H1 (cell line): ENCODE measurements at regions not wholly inside any gene's neighbourhood (a gene's known extent, or its start where the extent isn't known, plus 50 kb on each side); places are given as distances from the start of the nearest gene placed in this dataset.

ENCODE experiments used
- BRCA1 ChIP-seq: IDR thresholded peaks from 2 replicates; pipeline ENCODE4 v1.6.1; 2012; ENCODE audit warnings: low read depth, low read length, improper control_type of control experiment
- HDAC2 ChIP-seq, 2 experiments: fragments of 300-600 bp in 1 of 2; sonication (generic) in 1 of 2; IDR thresholded peaks; 2 replicates each; pipeline ENCODE4 v1.6.1; 2011 to 2012; ENCODE audit warnings: low read depth in 2 of 2, low read length in 2 of 2, mild to moderate bottlenecking in 2 of 2, moderate library complexity in 2 of 2, borderline replicate concordance in 1 of 2, inconsistent platforms in 1 of 2
- KDM4A ChIP-seq: IDR thresholded peaks from one replicate; pipeline ENCODE4 v1.7.1; 2012; ENCODE audit warnings: low read depth, mild to moderate bottlenecking, moderate library complexity, low read length, inconsistent platforms; ENCODE audit not compliant: severe bottlenecking
- POLR2A ChIP-seq, 2 experiments: IDR thresholded peaks; 1 replicate in 1 of 2; 2 replicates in 1 of 2; pipeline ENCODE4 v1.6.1; 2011; ENCODE audit warnings: low read depth in 2 of 2, low read length in 2 of 2, mild to moderate bottlenecking in 2 of 2; ENCODE audit errors: control extremely low read depth in 1 of 2
- SIRT6 ChIP-seq: IDR thresholded peaks from one replicate; pipeline ENCODE4 v1.7.1; 2012; ENCODE audit warnings: low read length, inconsistent platforms
- SRF ChIP-seq: IDR thresholded peaks from 2 replicates; pipeline ENCODE4 v1.6.1; 2011; ENCODE audit warnings: mild to moderate bottlenecking, low read depth, low read length, moderate library complexity
- TCF12 ChIP-seq: IDR thresholded peaks from 2 replicates; pipeline ENCODE4 v1.6.1; 2011; ENCODE audit warnings: low read depth, mild to moderate bottlenecking, low read length

DNA sequence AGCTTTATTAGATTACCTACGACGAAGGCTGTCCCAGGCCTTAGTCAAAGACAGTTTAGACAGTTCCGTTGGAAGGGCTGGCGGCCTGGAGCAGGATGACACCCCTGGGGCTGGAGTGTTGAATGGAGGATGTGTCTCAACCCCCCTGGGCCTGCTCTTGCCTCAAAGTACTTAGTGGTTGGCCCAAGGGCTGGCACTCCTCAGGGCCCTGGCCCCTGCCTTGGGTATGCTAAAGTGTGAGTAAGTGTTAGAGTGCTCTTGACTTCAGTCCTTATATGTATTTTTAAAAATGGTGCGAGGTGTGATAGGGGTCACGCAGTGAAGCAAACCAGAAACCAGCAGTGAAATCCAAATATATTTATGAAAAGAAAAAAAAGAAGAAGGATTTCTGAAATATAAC is 261.6 kb downstream of the KTN1 start (continued):
- no peak for TF ChIP-seq KDM4A
- TF ChIP-seq HDAC2 (IDR thresholded peaks at IDR 0.05; ENCODE audit: borderline replicate concordance in 1 of 2, low read depth in 2 of 2, low read length in 2 of 2): no peak
- TF ChIP-seq BRCA1: no peak
- TF ChIP-seq SRF: no peak
- TF ChIP-seq SIRT6: no peak
- TF ChIP-seq POLR2A (IDR thresholded peaks at IDR 0.05; ENCODE audit: control extremely low read depth in 1 of 2, low read depth in 2 of 2, low read length in 2 of 2): no peak
- no peak for TF ChIP-seq TCF12
